ENCODE measurements at regions not wholly inside any gene's neighbourhood (a gene's known extent, or its start where the extent isn't known, plus 50 kb on each side); places are given as distances from the start of the nearest gene placed in this dataset.

GRCh38 chr1:88022516-88022915 lies 661.6 kb upstream of the PKN2 start:
- TF ChIP-seq POLR2A (IDR thresholded peaks at IDR 0.05) = no peak
- no peak for TF ChIP-seq CTCF (IDR thresholded peaks at IDR 0.05)
